ENCODE measurements at regions not wholly inside any gene's neighbourhood (a gene's known extent, or its start where the extent isn't known, plus 50 kb on each side); places are given as distances from the start of the nearest gene placed in this dataset.

DNA sequence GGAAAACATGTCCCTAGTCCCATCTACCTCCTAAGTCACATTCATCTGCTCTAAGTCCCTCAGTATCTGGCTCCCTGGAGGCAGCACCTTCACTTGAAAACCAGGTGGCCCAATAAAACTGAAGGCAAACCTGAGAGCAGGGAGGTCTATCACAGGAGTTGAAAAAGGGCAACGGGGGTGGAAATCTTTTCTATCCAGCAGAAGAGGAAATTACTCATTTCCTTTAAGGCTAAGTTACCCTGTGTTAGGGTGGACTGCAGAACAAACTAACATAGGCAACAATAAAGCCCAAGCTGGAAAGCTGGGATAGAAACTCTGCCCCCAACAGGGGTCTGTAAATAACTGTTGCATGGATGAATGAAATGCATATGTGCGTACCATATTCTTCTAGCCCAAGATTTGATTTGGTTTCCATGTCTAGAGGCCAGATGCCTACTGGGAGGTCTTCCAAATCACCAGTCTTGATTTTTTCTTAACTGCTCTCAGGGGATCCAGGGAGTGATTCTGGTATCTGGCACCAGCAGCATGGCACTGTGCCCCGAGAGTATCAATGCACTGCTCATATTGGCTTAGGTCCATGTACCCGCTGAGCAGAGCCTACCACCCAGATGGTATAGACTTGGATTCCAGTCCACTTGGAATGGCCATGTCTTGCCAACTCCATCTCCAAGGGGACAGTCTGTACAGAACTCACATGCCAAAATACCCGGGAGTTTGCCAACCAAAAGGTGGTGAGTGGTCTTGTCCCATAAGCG lies 350.0 kb upstream of the NCAM1 start:
- WGBS (ENCODE audit: insufficient coverage) = 77% methylated on average over 6 of the region's 6 CpGs
- no peaks in the 10 kb centered on the region for H3K9me3 ChIP-seq (ENCODE audit: control insufficient read depth, insufficient read depth, low read length)
- TF ChIP-seq CTCF (IDR thresholded peaks at IDR 0.05) = no peak
- no peaks in the 10 kb centered on the region for H3K4me1 ChIP-seq (ENCODE audit: control insufficient read depth, insufficient read depth, low read length)
- ATAC-seq = no peak
- Mint-ChIP-seq H3K36me3 (no peaks in the 10 kb centered on the region), H3K4me3 (no peak overlapping the region), H3K9me3 (no peaks in the 10 kb centered on the region), H3K27me3 (ENCODE audit: low read depth in 2 of 2) (peaks cover 33 to 47% of the 10 kb centered on the region in 2 donors), H3K27ac (no peak overlapping the region), H3K4me1 (no peaks in the 10 kb centered on the region)
- no peak for DNase-seq
- H3K27me3 ChIP-seq (ENCODE audit: control insufficient read depth, insufficient read depth, low read length) = peaks cover 2% of the 10 kb centered on the region
- intact Hi-C loops (cut with micrococcal nuclease) = no loop called here
- H3K4me3 ChIP-seq (ENCODE audit: low read length) = no peak overlapping the region
- H3K27ac ChIP-seq (ENCODE audit: low read length) = no peak overlapping the region
- no peaks in the 10 kb centered on the region for H3K36me3 ChIP-seq (ENCODE audit: control insufficient read depth, insufficient read depth, low read length)

DNA sequence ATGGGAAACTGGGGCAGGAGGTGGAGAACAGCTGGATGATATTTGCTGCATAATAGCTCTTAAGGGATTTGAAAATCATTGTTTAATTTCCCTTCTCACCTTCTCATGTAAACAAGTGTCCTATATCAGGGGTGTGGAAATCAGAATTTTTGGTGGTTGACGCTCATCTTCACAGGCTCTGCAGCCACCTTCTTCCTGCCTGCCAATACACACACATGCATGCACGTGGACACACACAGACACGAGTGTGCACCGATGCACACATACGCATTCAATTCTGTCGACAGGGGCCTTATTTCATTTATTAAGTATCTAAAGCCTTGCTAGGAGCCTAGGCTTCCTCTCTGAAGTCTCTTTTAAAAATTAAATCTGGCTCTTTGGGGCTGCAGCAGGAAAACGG lies 349.4 kb upstream of the NCAM1 start:
- H3K4me1 ChIP-seq (ENCODE audit: control insufficient read depth, insufficient read depth, low read length) = no peaks in the 10 kb centered on the region
- no peak for TF ChIP-seq CTCF (IDR thresholded peaks at IDR 0.05)
- intact Hi-C loops (cut with micrococcal nuclease) = no loop called here
- DNase-seq (no peak), ATAC-seq (no peak)
- no peak overlapping the region for H3K4me3 ChIP-seq (ENCODE audit: low read length)
- H3K27me3 ChIP-seq (ENCODE audit: control insufficient read depth, insufficient read depth, low read length) = peaks cover under 1% of the 10 kb centered on the region
- Mint-ChIP-seq H3K4me3 (no peak overlapping the region), H3K4me1 (no peaks in the 10 kb centered on the region), H3K27me3 (ENCODE audit: low read depth in 2 of 2) (peaks cover 29 to 49% of the 10 kb centered on the region in 2 donors), H3K36me3 (no peaks in the 10 kb centered on the region), H3K27ac (no peak overlapping the region), H3K9me3 (no peaks in the 10 kb centered on the region)
- H3K9me3 ChIP-seq (ENCODE audit: control insufficient read depth, insufficient read depth, low read length) = no peaks in the 10 kb centered on the region
- no peaks in the 10 kb centered on the region for H3K36me3 ChIP-seq (ENCODE audit: control insufficient read depth, insufficient read depth, low read length)
- H3K27ac ChIP-seq (ENCODE audit: low read length) = no peak overlapping the region
- WGBS (ENCODE audit: insufficient coverage) = 74% methylated on average over 6 of the region's 7 CpGs

- H3K36me3 ChIP-seq (ENCODE audit: control insufficient read depth, insufficient read depth, low read length) = no peaks in the 10 kb centered on the region
- TF ChIP-seq CTCF (IDR thresholded peaks at IDR 0.05) = no peak
- 51% methylated on average over 5 of the region's 5 CpGs for WGBS (ENCODE audit: insufficient coverage)
- H3K9me3 ChIP-seq (ENCODE audit: control insufficient read depth, insufficient read depth, low read length) = no peaks in the 10 kb centered on the region
- no peak overlapping the region for H3K27ac ChIP-seq (ENCODE audit: low read length)
- H3K27me3 ChIP-seq (ENCODE audit: control insufficient read depth, insufficient read depth, low read length) = no peaks in the 10 kb centered on the region
- no peak overlapping the region for H3K4me3 ChIP-seq (ENCODE audit: low read length)
- H3K4me1 Mint-ChIP-seq = no peaks in the 10 kb centered on the region
- intact Hi-C loops (cut with micrococcal nuclease) = no loop called here
- DNase-seq (no peak), ATAC-seq (no peak)
- no peaks in the 10 kb centered on the region for H3K36me3 Mint-ChIP-seq
- no peak overlapping the region for H3K27ac Mint-ChIP-seq
- peaks cover 26 to 49% of the 10 kb centered on the region in 2 donors for H3K27me3 Mint-ChIP-seq (ENCODE audit: low read depth in 2 of 2)
- no peaks in the 10 kb centered on the region for H3K9me3 Mint-ChIP-seq
- no peak overlapping the region for H3K4me3 Mint-ChIP-seq
- no peaks in the 10 kb centered on the region for H3K4me1 ChIP-seq (ENCODE audit: control insufficient read depth, insufficient read depth, low read length)
Observed at GRCh38 chr11:112612250-112612849, 348.9 kb upstream of the NCAM1 start.

Data from natural killer cell (primary cell).